Fibroblast of skin of scalp (primary cell): ENCODE measurements at regions not wholly inside any gene's neighbourhood (a gene's known extent, or its start where the extent isn't known, plus 50 kb on each side); places are given as distances from the start of the nearest gene placed in this dataset.
"Not testable (repeated sequence)": the region's sequence is repeated elsewhere in the genome, so short reads cannot be mapped to it uniquely, and the experiment has no call there.

Experiments
- DNase-seq: peaks from one replicate; pipeline ENCODE4 v3.0.0-alpha.2; 2013

DNA sequence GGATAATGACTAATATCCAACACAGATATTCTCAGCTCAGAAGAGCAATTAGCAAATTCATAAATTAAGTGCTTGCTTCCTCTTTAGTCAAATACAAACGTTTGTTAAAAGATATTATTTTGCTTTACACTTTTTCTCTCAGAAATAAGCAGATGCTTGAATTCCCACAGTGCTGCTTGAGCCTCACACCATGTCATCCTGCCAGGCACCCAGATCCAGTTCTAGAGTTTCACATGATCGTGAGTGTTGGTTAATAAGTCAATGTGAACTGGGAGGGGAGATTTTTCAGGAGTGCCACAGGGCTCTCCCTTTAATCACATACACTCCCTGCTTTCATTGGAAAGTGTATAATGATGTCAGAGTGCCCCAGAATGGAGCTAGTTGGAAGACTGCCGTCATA, 352.0 kb downstream of the OR4F29 start:
- DNase-seq: not testable (repeated sequence)

DNA sequence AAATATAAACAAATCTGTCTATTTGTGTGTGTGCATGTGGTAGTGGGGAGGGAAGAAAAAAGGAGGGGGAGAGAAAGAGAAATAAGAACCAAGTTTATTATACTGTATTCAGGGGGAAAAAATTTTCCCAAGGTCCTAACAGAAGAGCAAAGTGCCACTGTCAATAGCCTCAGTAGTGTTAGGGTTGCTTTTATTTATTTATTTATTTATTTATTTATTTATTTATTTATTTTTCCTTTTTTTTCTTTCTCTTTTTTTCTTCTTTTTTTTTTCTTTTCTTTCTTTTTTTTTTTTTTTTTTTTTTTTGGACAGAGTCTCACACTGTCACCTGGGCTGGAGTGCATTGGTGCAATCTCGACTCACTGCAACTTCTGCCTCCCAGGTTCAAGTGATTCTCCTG, 352.7 kb downstream of the OR4F29 start:
- DNase-seq: not testable (repeated sequence)

DNA sequence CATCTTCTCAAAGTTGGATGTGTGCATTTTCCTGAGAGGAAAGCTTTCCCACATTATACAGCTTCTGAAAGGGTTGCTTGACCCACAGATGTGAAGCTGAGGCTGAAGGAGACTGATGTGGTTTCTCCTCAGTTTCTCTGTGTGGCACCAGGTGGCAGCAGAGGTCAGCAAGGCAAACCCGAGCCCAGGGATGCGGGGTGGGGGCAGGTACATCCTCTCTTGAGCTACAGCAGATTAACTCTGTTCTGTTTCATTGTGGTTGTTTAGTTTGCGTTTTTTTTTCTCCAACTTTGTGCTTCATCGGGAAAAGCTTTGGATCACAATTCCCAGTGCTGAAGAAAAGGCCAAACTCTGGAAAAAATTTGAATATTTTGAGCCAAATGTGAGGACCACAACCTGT, 360.2 kb downstream of the OR4F29 start:
- DNase-seq: not testable (repeated sequence)

DNA sequence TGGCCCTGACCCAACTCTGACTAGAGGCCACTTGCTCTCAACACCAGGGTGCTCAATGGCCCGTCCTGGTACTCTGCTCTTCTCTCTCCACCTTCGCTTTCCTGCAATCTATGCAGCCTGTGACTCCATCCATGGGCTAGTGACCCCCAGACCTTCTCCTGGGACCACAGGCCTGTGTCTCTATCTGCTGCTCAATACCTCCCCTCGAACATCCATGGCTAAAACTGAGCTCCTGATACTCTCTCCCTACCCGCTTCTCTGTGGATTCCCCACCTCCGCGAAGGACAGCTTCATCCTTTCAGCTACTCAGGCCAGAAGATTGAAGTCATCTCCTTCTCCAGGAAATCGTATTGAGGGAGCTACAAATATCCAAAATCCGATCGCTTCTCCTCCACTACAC, 363.4 kb downstream of the OR4F29 start:
- not testable (repeated sequence) for DNase-seq

DNA sequence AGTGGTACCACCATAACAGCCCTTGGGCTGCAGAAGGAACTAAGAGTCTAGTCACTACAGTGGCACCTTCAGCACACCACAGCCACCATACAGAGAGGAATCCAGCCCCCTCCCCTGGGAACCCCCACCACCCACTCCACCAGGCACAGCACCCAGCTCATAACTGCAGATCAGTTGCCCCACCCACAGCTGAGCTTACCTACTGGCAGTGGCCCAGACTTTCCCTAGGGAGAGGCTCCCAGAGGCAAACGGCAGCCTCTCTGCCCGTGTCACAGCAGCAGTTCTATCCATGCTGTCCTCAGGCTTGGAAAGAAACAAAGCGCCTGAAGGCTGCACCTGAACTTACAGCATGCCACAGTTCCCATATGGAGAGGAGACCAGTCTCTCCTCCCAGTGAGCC, 372.3 kb downstream of the OR4F29 start:
- not testable (repeated sequence) for DNase-seq

DNA sequence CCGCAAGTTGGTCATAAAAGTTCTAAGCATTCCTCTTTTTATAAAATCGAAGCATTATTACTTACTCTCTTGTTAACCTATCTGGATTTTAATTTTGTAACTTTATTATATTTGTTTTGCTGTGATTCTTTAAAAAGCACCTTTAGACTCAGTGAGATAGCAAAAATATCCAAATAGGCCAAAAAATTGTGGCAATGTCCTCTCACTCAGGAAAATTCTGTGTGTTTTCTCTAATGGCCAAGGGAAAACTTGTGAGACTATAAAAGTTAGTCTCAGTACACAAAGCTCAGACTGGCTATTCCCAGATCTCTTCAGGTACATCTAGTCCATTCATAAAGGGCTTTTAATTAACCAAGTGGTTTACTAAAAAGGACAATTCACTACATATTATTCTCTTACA, 386.4 kb downstream of the OR4F29 start, which contains the start of gene OR4F5:
OR4F5 (plus strand) TSS at position 301 of the 400 bp plus-strand sequence.
- not testable (repeated sequence) for DNase-seq

DNA sequence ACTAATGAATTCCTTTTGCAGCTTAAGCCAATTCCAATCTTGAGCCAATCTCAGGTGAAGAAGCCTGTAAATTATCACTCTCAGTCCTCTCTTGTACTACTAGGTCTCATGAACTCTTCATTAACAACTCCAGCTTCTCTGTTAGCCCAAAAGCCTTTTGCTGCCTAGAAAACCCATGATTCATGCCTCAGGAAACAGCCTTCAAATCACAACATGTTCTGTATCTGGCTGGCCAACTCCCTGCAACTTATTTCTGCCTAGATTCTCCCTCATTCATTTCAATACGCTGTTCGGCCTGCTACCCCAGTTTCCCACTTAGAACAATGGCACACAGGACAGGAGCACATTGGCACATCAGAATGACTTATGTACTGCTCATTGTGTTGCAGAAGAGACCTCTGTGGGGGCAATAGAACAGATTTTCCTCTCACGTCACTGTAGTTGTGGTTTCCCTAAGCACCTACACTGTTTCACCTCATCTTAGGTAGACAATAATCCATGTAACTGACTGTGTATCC, 395.4 kb downstream of the OR4F29 start:
- DNase-seq: not testable (repeated sequence)

DNA sequence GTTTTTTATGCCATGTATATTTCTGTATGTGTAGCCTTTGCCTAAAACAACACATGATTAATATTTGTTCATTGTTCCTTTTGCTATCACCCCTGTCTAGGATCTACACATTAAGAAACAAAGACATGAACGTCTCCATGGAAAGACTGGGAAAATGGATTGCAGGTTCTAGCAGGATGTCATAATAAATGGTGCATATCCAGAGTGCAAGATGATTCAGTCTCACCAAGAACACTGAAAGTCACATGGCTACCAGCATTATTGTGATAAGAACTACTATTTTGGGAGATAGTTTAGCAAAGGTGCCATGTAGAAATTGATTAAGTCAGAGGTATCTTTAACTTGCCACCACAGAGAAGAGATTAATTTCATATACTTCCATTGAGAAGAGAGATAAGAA, 398.3 kb downstream of the OR4F29 start:
- DNase-seq: not testable (repeated sequence)

DNA sequence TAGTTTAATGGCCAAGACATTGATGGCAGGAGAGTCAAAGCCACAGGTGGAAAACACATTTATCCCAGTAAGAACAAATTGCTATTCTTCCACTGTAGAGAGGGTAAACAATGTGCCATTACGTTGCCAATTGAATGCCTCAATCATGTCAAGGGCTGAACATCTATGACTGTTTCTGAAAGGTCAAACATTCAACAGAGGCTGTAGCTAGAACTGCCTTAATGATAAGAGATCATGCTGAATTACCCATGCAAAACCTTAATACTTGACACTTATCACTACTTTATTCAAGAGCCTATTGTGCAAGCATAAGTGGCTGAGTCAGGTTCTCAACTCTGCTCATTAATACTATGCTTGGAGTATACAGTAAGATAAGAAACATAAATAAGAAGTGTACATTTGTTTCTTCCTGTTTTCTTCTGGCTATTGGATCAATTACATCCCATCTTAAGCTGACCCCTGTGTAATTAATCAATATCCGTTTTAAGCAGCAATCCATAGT, 409.5 kb downstream of the OR4F29 start:
- DNase-seq: not testable (repeated sequence)

DNA sequence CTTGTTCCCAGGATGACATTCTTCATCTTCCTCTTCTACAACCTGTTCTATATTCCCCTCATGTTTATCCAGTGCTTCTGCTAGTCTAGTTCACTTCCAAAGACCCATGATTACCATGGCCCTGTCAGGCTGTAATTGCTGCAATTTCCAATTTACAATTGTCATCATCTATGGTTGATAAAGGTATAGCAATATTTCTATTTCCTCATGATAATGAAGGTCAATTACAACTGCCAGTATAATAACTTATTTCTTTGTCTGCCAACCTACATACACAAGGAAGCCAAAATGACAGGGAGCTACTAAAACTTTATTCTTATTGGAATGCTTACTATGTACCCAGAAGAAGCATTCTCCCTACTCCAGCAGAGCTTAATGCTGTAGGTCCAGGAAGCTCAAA, 410.3 kb downstream of the OR4F29 start:
- DNase-seq: not testable (repeated sequence)

DNA sequence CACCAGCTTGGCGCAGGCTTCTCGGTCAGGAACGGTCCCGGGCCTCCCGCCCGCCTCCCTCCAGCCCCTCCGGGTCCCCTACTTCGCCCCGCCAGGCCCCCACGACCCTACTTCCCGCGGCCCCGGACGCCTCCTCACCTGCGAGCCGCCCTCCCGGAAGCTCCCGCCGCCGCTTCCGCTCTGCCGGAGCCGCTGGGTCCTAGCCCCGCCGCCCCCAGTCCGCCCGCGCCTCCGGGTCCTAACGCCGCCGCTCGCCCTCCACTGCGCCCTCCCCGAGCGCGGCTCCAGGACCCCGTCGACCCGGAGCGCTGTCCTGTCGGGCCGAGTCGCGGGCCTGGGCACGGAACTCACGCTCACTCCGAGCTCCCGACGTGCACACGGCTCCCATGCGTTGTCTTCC, 422.3 kb downstream of the OR4F29 start:
- DNase-seq: not testable (repeated sequence)

DNA sequence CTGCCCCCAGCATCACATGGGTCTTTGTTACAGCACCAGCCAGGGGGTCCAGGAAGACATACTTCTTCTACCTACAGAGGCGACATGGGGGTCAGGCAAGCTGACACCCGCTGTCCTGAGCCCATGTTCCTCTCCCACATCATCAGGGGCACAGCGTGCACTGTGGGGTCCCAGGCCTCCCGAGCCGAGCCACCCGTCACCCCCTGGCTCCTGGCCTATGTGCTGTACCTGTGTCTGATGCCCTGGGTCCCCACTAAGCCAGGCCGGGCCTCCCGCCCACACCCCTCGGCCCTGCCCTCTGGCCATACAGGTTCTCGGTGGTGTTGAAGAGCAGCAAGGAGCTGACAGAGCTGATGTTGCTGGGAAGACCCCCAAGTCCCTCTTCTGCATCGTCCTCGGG, 434.2 kb downstream of the OR4F29 start:
- DNase-seq: not testable (repeated sequence)

DNA sequence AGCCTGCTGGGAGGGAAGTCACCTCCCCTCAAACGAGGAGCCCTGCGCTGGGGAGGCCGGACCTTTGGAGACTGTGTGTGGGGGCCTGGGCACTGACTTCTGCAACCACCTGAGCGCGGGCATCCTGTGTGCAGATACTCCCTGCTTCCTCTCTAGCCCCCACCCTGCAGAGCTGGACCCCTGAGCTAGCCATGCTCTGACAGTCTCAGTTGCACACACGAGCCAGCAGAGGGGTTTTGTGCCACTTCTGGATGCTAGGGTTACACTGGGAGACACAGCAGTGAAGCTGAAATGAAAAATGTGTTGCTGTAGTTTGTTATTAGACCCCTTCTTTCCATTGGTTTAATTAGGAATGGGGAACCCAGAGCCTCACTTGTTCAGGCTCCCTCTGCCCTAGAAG, 435.5 kb downstream of the OR4F29 start:
- DNase-seq: not testable (repeated sequence)

DNA sequence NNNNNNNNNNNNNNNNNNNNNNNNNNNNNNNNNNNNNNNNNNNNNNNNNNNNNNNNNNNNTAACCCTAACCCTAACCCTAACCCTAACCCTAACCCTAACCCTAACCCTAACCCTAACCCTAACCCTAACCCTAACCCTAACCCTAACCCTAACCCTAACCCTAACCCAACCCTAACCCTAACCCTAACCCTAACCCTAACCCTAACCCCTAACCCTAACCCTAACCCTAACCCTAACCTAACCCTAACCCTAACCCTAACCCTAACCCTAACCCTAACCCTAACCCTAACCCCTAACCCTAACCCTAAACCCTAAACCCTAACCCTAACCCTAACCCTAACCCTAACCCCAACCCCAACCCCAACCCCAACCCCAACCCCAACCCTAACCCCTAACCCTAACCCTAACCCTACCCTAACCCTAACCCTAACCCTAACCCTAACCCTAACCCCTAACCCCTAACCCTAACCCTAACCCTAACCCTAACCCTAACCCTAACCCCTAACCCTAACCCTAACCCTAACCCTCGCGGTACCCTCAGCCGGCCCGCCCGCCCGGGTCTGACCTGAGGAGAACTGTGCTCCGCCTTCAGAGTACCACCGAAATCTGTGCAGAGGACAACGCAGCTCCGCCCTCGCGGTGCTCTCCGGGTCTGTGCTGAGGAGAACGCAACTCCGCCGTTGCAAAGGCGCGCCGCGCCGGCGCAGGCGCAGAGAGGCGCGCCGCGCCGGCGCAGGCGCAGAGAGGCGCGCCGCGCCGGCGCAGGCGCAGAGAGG, 441.3 kb downstream of the OR4F29 start:
- DNase-seq: not testable (repeated sequence)
